ENCODE measurements at regions not wholly inside any gene's neighbourhood (a gene's known extent, or its start where the extent isn't known, plus 50 kb on each side); places are given as distances from the start of the nearest gene placed in this dataset.

GRCh38 chr2:48175254-48175653, 139.2 kb upstream of the FOXN2 start:
- H3K4me3 Mint-ChIP-seq: no peak overlapping the region
- H3K27me3 Mint-ChIP-seq (ENCODE audit: low read depth): no peaks in the 10 kb centered on the region
- H3K9me3 Mint-ChIP-seq: peaks cover 8% of the 10 kb centered on the region
- no peak overlapping the region for H3K27ac Mint-ChIP-seq
- DNase-seq (ENCODE audit: low spot score in 2 of 2, unreplicated experiment in 2 of 2): no peak
- no peak for TF ChIP-seq CTCF (IDR thresholded peaks at IDR 0.05; ENCODE audit: unreplicated experiment)
- H3K36me3 Mint-ChIP-seq: no peaks in the 10 kb centered on the region
- no peaks in the 10 kb centered on the region for H3K4me1 Mint-ChIP-seq

GRCh38 chr2:48175656-48176055, 138.8 kb upstream of the FOXN2 start:
- TF ChIP-seq CTCF (IDR thresholded peaks at IDR 0.05; ENCODE audit: unreplicated experiment): no peak
- H3K4me3 Mint-ChIP-seq: no peak overlapping the region
- H3K36me3 Mint-ChIP-seq: no peaks in the 10 kb centered on the region
- peaks cover 8% of the 10 kb centered on the region for H3K9me3 Mint-ChIP-seq
- no peaks in the 10 kb centered on the region for H3K4me1 Mint-ChIP-seq
- no peak for DNase-seq (ENCODE audit: low spot score in 2 of 2, unreplicated experiment in 2 of 2)
- H3K27ac Mint-ChIP-seq: no peak overlapping the region
- H3K27me3 Mint-ChIP-seq (ENCODE audit: low read depth): no peaks in the 10 kb centered on the region

- no peak overlapping the region for H3K4me3 Mint-ChIP-seq
- no peak overlapping the region for H3K27ac Mint-ChIP-seq
- H3K4me1 Mint-ChIP-seq: no peaks in the 10 kb centered on the region
- H3K36me3 Mint-ChIP-seq: no peaks in the 10 kb centered on the region
- no peak for DNase-seq (ENCODE audit: low spot score in 2 of 2, unreplicated experiment in 2 of 2)
- TF ChIP-seq CTCF (IDR thresholded peaks at IDR 0.05; ENCODE audit: unreplicated experiment): no peak
- H3K9me3 Mint-ChIP-seq: peaks cover 8% of the 10 kb centered on the region
- no peaks in the 10 kb centered on the region for H3K27me3 Mint-ChIP-seq (ENCODE audit: low read depth)
Observed at GRCh38 chr2:48176876-48177275, 137.6 kb upstream of the FOXN2 start.

- no peak overlapping the region for H3K4me3 Mint-ChIP-seq
- no peaks in the 10 kb centered on the region for H3K4me1 Mint-ChIP-seq
- no peak for DNase-seq (ENCODE audit: low spot score in 2 of 2, unreplicated experiment in 2 of 2)
- peaks cover 8% of the 10 kb centered on the region for H3K9me3 Mint-ChIP-seq
- no peak for TF ChIP-seq CTCF (IDR thresholded peaks at IDR 0.05; ENCODE audit: unreplicated experiment)
- H3K36me3 Mint-ChIP-seq: no peaks in the 10 kb centered on the region
- no peak overlapping the region for H3K27ac Mint-ChIP-seq
- H3K27me3 Mint-ChIP-seq (ENCODE audit: low read depth): no peaks in the 10 kb centered on the region
Observed at GRCh38 chr2:48178611-48179010, 135.9 kb upstream of the FOXN2 start.

- H3K4me1 Mint-ChIP-seq: no peaks in the 10 kb centered on the region
- no peak for TF ChIP-seq CTCF (IDR thresholded peaks at IDR 0.05; ENCODE audit: unreplicated experiment)
- no peak overlapping the region for H3K4me3 Mint-ChIP-seq
- no peaks in the 10 kb centered on the region for H3K36me3 Mint-ChIP-seq
- H3K9me3 Mint-ChIP-seq: peaks cover 8% of the 10 kb centered on the region
- H3K27ac Mint-ChIP-seq: no peak overlapping the region
- no peak for DNase-seq (ENCODE audit: low spot score in 2 of 2, unreplicated experiment in 2 of 2)
- H3K27me3 Mint-ChIP-seq (ENCODE audit: low read depth): no peaks in the 10 kb centered on the region
Observed at GRCh38 chr2:48180557-48180956, 133.9 kb upstream of the FOXN2 start.

GRCh38 chr2:48183276-48183675, 131.2 kb upstream of the FOXN2 start:
- H3K4me3 Mint-ChIP-seq: no peak overlapping the region
- H3K27me3 Mint-ChIP-seq (ENCODE audit: low read depth): no peaks in the 10 kb centered on the region

More at GRCh38 chr2:48183276-48183675, 131.2 kb upstream of the FOXN2 start:
- DNase-seq (ENCODE audit: low spot score in 2 of 2, unreplicated experiment in 2 of 2): no peak
- H3K36me3 Mint-ChIP-seq: no peaks in the 10 kb centered on the region
- peaks cover 4% of the 10 kb centered on the region for H3K9me3 Mint-ChIP-seq
- H3K27ac Mint-ChIP-seq: no peak overlapping the region
- no peaks in the 10 kb centered on the region for H3K4me1 Mint-ChIP-seq
- no peak for TF ChIP-seq CTCF (IDR thresholded peaks at IDR 0.05; ENCODE audit: unreplicated experiment)
